ENCODE measurements at regions not wholly inside any gene's neighbourhood (a gene's known extent, or its start where the extent isn't known, plus 50 kb on each side); places are given as distances from the start of the nearest gene placed in this dataset.

DNA sequence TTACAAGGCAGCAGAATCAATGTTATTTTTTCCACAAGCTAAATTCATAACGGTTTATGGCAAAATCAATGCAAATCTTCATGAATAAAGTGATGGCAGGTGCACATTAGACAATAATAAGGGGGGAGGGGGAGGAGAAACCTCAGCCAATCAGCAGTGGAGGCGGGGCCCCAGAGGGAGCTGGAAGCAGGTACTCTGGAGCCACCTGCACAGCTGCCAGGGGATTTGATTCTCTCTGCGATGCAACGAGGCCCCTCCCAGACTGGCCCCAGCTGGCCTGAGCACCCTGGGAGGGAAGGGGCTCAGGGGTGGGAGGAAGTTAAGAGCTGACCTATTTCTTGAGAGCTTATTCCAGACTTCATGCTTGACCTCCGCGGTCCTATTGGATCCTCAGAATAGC, 127.8 kb upstream of the IGSF21 start:
- TF ChIP-seq POLR2AphosphoS5 (IDR thresholded peaks at IDR 0.05; ENCODE audit: low read depth, low read length) (no peak), TAF1 (IDR thresholded peaks at IDR 0.05; ENCODE audit: borderline replicate concordance, insufficient read depth, low read length) (no peak)
